Medulla oblongata (tissue), 1 donor: ENCODE measurements at regions not wholly inside any gene's neighbourhood (a gene's known extent, or its start where the extent isn't known, plus 50 kb on each side); places are given as distances from the start of the nearest gene placed in this dataset.
A peak's percentile ranks its signal among the peaks of the same experiment; 100 is the strongest.
"Not testable (repeated sequence)": the region's sequence is repeated elsewhere in the genome, so short reads cannot be mapped to it uniquely, and the experiment has no call there.

ENCODE experiments used
- DNase-seq: peaks from one replicate; pipeline ENCODE4 v3.0.0-alpha.2; 2015; ENCODE audit errors: extremely low spot score

GRCh38 chr21:35606146-35606545 is 454.2 kb downstream of the SETD4 start:
- DNase-seq = no peak

- DNase-seq = no peak
Observed at GRCh38 chr21:35603494-35603893, 456.8 kb downstream of the SETD4 start.

- DNase-seq = no peak
Observed at GRCh38 chr21:35602811-35603362, 457.4 kb downstream of the SETD4 start.

- no peak for DNase-seq
Observed at GRCh38 chr21:35601211-35601610, 459.1 kb downstream of the SETD4 start.

GRCh38 chr21:35599164-35599563 is 461.2 kb downstream of the SETD4 start:
- no peak for DNase-seq

GRCh38 chr21:35597750-35598339 is 462.5 kb downstream of the SETD4 start:
- no peak for DNase-seq

- DNase-seq = no peak
Observed at GRCh38 chr21:35594905-35595304, 465.4 kb downstream of the SETD4 start.

- no peak for DNase-seq
Observed at GRCh38 chr21:35593000-35593502, 467.3 kb downstream of the SETD4 start.

- DNase-seq = not testable (repeated sequence)
Observed at GRCh38 chr21:35590284-35590683, 470.0 kb downstream of the SETD4 start.

- no peak for DNase-seq
Observed at GRCh38 chr21:35587841-35588380, 472.4 kb downstream of the SETD4 start.

- DNase-seq = no peak
Observed at GRCh38 chr21:35586305-35586704, 474.0 kb downstream of the SETD4 start.

- no peak for DNase-seq
Observed at GRCh38 chr21:35585878-35586277, 474.4 kb downstream of the SETD4 start.

- DNase-seq = peak; percentile 50
Observed at GRCh38 chr21:35585155-35585554, 475.2 kb downstream of the SETD4 start.

- DNase-seq = no peak
Observed at GRCh38 chr21:35583566-35584216, 476.6 kb downstream of the SETD4 start.

- peak; percentile 3 for DNase-seq
Observed at GRCh38 chr21:35582731-35583130, 477.6 kb downstream of the SETD4 start.

- DNase-seq = peak; percentile 37
Observed at GRCh38 chr21:35581640-35582039, 478.7 kb downstream of the SETD4 start.

- no peak for DNase-seq
Observed at GRCh38 chr21:35579520-35580293, 480.6 kb downstream of the SETD4 start.

GRCh38 chr21:35578831-35579471 is 481.4 kb downstream of the SETD4 start:
- DNase-seq = peak; percentile 11

GRCh38 chr21:35578347-35578782 is 482.0 kb downstream of the SETD4 start:
- DNase-seq = no peak

- no peak for DNase-seq
Observed at GRCh38 chr21:35575280-35575915, 484.9 kb downstream of the SETD4 start.
